Fibroblast of the aortic adventitia (primary cell): ENCODE measurements at regions not wholly inside any gene's neighbourhood (a gene's known extent, or its start where the extent isn't known, plus 50 kb on each side); places are given as distances from the start of the nearest gene placed in this dataset.

Source experiments
- DNase-seq: peaks from one replicate; pipeline ENCODE4 v3.0.0-alpha.2; 2010; ENCODE audit warnings: low read depth
- H3K4me3 ChIP-seq: 2 replicates; pipeline ENCODE4 v1.5.1; 2011; ENCODE audit warnings: low read depth, mild to moderate bottlenecking, control low read depth, low read length, moderate library complexity
- TF ChIP-seq, protein P1 (sequence below): IDR thresholded peaks from 2 replicates; pipeline ENCODE4 v1.5.1; 2011; ENCODE audit warnings: mild to moderate bottlenecking, low read length, control low read depth, inconsistent platforms; ENCODE audit not compliant: insufficient read depth

DNA sequence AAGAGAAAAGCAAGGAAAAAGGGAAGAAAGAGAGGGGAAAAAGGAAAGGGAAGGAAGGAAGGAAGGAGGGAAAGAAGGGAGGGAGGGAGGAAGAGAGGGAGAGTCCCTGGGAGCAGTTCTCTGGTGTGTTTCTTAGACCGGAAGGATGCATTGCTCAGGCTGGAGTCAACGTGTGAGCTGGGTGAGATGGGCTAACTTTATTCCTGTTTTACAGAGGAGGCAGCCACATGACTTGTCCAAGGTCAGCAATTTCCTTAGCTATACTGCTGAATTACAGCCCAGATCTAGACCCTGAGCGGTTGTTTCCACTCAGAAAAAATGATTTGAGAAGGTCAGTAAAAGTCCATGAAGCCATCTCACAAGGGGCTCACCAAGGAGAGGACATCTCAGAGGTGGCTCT is 86.6 kb upstream of the APCDD1 start:
- DNase-seq: no peak
- no peak overlapping the region for H3K4me3 ChIP-seq
- TF ChIP-seq, protein P1, sequence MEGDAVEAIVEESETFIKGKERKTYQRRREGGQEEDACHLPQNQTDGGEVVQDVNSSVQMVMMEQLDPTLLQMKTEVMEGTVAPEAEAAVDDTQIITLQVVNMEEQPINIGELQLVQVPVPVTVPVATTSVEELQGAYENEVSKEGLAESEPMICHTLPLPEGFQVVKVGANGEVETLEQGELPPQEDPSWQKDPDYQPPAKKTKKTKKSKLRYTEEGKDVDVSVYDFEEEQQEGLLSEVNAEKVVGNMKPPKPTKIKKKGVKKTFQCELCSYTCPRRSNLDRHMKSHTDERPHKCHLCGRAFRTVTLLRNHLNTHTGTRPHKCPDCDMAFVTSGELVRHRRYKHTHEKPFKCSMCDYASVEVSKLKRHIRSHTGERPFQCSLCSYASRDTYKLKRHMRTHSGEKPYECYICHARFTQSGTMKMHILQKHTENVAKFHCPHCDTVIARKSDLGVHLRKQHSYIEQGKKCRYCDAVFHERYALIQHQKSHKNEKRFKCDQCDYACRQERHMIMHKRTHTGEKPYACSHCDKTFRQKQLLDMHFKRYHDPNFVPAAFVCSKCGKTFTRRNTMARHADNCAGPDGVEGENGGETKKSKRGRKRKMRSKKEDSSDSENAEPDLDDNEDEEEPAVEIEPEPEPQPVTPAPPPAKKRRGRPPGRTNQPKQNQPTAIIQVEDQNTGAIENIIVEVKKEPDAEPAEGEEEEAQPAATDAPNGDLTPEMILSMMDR: no peak

DNA sequence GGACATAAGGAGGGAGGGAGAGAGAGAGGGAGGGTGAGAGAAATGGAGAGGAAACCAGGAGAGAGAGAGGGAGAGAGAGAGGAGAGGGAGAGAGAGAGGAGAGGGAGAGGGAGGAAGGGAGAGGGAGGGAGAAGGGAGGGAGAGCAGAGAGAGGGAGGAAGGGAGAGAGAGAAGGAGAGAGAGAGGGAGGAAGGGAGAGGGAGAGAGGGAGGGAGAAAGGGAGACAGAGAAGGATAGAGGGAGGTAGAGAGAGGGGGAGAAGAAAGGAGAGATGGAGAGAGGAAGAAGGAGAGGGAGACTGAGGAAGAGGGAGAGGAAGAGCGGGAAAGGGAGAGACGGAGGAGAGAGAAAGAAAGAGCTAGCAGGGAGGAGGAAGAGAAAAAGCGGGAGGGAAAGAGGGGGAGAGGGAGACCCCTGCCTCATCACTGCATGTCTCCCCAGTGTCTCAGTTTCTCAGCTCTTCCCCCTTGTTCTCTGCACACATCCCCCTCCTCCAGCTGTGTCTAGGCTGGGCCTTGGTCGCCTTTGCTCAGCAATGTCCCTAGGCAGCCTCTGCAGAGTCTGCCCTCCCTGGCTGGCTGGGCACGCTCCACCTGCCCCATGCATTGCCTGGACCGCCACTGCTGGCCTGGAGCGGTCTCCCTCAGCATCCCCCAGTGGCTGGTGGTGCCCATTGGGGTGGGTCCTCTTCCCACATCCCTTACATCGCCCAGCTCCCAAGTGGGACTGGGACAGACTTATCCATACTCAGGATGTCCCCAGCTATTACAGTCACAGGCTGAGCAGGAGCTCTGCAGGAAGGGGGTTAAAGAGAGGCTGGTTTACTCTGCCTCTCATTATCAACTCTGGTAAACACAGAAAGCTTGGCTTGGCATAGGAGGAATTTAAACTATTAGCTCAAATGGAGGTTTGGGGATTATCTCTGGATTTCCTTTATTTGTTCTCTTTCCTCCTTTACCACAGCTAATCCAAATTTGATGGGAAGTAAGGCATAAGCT is 85.7 kb upstream of the APCDD1 start:
- no peak for DNase-seq
- TF ChIP-seq, protein P1: no peak
- H3K4me3 ChIP-seq: no peak overlapping the region

- no peak overlapping the region for H3K4me3 ChIP-seq
- TF ChIP-seq, protein P1: no peak
- DNase-seq: no peak
These were observed 83.7 kb upstream of the APCDD1 start for GRCh38 chr18:10370716-10371115.

DNA sequence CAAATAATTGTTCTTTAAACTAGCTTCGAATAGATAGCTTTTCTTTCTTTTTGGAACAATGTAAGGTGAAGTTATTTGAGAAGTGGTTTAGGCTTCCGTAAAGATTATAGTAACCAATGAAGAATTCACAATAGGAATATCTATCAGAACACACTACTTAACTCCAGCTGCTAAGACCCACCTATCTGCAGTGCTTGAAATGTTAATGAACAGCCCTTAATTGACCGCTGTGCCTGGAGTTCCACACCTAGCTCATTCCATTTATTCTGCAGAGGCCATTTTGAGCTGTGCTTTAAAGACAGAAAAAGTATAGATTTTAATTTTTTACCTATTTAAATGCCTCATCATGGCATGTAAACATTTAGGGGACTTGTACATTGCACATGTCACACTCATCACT is 83.3 kb upstream of the APCDD1 start:
- no peak overlapping the region for H3K4me3 ChIP-seq
- DNase-seq: no peak
- TF ChIP-seq, protein P1: no peak

DNA sequence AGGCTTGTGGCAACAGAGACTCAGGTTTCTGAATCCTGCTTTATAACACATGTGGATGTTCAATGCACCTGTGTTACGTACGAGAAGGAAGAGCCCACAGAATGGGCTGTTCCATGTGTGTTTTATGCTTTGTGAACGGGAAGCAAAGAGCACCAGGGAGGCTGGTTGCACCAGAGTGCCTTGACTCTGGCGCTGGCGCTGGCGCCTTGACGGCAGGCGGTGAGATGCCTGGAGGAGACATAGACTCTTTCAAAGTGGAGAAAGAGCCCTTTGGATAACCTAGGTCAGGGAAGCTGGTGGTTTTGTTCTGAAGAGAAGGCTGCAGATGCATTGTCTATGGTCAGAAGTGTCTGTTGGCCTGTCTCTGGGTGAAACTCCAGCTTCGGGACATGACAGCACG is 80.2 kb upstream of the APCDD1 start:
- no peak overlapping the region for H3K4me3 ChIP-seq
- TF ChIP-seq, protein P1: no peak

GRCh38 chr18:10374636-10375293 is 79.7 kb upstream of the APCDD1 start:
- DNase-seq: no peak
- TF ChIP-seq, protein P1: no peak
- no peak overlapping the region for H3K4me3 ChIP-seq

More for the DNA sequence above, 80.2 kb upstream of the APCDD1 start:
- no peak for DNase-seq
